ENCODE measurements at regions not wholly inside any gene's neighbourhood (a gene's known extent, or its start where the extent isn't known, plus 50 kb on each side); places are given as distances from the start of the nearest gene placed in this dataset.

DNA sequence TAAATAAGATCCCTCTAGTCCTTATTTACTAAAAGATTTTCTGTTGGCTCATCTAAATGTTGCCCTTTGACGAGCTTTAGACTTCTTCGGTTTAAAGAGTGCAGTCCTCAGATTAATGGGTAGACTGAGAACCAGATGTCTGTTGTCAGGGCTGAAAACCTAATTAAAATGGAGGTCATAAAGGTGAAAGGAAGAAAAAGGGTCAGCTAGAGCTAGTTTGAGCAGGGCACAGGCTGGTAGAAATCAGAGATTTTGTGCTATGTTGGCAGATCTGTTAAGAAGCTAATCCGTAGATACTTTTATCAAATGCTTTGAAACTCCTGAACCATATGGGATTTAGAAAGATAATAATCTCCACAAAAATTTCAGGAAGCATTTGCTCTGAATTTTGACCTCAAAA lies 959.0 kb downstream of the PLA2G4A start:
- Histone ChIP-seq H3K9ac (ENCODE audit: low read depth in 1 of 2, low read length in 2 of 2) (no peak overlapping the region), H3K9me3 (ENCODE audit: control insufficient read depth in 4 of 4, low read length in 3 of 4) (no peaks in the 10 kb centered on the region), H3K27me3 (ENCODE audit: control insufficient read depth in 4 of 4, insufficient read depth in 4 of 4, low read length in 3 of 4) (no peaks in the 10 kb centered on the region), H3K4me1 (ENCODE audit: control insufficient read depth in 4 of 4, insufficient read depth in 4 of 4, low read length in 3 of 4) (no peaks in the 10 kb centered on the region), H3K36me3 (ENCODE audit: control insufficient read depth in 4 of 4, insufficient read depth in 3 of 4, low read depth in 1 of 4, low read length in 3 of 4) (no peaks in the 10 kb centered on the region), H3K27ac (ENCODE audit: low read depth in 1 of 2, low read length in 2 of 2) (no peak overlapping the region), H3K4me3 (ENCODE audit: low read depth in 1 of 3, low read length in 3 of 3) (no peak overlapping the region)
- 72% methylated on average over 3 of the region's 3 CpGs for WGBS
- DNase-seq (ENCODE audit: low spot score): no peak
- TF ChIP-seq ZBTB33 (IDR thresholded peaks at IDR 0.05): no peak
- TF ChIP-seq FOXA1 (IDR thresholded peaks at IDR 0.05): no peak
- TF ChIP-seq JUND (IDR thresholded peaks at IDR 0.05): no peak
- TF ChIP-seq, protein P1, sequence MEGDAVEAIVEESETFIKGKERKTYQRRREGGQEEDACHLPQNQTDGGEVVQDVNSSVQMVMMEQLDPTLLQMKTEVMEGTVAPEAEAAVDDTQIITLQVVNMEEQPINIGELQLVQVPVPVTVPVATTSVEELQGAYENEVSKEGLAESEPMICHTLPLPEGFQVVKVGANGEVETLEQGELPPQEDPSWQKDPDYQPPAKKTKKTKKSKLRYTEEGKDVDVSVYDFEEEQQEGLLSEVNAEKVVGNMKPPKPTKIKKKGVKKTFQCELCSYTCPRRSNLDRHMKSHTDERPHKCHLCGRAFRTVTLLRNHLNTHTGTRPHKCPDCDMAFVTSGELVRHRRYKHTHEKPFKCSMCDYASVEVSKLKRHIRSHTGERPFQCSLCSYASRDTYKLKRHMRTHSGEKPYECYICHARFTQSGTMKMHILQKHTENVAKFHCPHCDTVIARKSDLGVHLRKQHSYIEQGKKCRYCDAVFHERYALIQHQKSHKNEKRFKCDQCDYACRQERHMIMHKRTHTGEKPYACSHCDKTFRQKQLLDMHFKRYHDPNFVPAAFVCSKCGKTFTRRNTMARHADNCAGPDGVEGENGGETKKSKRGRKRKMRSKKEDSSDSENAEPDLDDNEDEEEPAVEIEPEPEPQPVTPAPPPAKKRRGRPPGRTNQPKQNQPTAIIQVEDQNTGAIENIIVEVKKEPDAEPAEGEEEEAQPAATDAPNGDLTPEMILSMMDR (IDR thresholded peaks at IDR 0.05; ENCODE audit: low read depth, low read length, missing input control): no peak
- TF ChIP-seq RXRA (IDR thresholded peaks at IDR 0.05): no peak
- TF ChIP-seq NR2F2 (IDR thresholded peaks at IDR 0.05): no peak
- no peak for TF ChIP-seq RAD21 (IDR thresholded peaks at IDR 0.05)

DNA sequence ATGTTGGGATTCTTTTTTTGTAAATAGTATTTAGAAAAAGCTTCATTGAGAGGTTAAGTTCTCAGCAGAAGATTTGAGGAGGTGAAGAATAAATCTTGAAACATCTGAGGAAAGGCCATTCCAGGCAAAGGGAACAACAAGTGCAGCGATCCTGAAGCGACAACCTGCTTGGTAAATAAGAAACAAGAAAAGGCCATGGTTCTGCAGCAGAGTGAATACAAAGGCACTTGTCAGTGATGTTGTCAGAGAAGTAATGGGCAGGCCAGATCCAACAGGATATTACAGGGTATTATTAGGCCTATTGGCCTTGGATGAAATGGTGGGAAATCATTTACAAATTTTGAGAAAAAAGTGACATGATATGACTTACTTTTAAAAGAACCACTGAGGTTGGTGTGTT lies 960.0 kb downstream of the PLA2G4A start:
- Histone ChIP-seq H3K4me1 (ENCODE audit: control insufficient read depth in 4 of 4, insufficient read depth in 4 of 4, low read length in 3 of 4) (no peaks in the 10 kb centered on the region), H3K9me3 (ENCODE audit: control insufficient read depth in 4 of 4, low read length in 3 of 4) (no peaks in the 10 kb centered on the region), H3K36me3 (ENCODE audit: control insufficient read depth in 4 of 4, insufficient read depth in 3 of 4, low read depth in 1 of 4, low read length in 3 of 4) (no peaks in the 10 kb centered on the region), H3K4me3 (ENCODE audit: low read depth in 1 of 3, low read length in 3 of 3) (no peak overlapping the region), H3K27ac (ENCODE audit: low read depth in 1 of 2, low read length in 2 of 2) (no peak overlapping the region), H3K9ac (ENCODE audit: low read depth in 1 of 2, low read length in 2 of 2) (no peak overlapping the region), H3K27me3 (ENCODE audit: control insufficient read depth in 4 of 4, insufficient read depth in 4 of 4, low read length in 3 of 4) (no peaks in the 10 kb centered on the region)
- DNase-seq (ENCODE audit: low spot score): no peak
- 81% methylated on average over 2 of the region's 2 CpGs for WGBS
- TF ChIP-seq GABPA (IDR thresholded peaks at IDR 0.05 in 1 of 2, conservative IDR thresholded peaks at IDR 0.05 in 1 of 2): no peak
- no peak for TF ChIP-seq FOXA1 (IDR thresholded peaks at IDR 0.05)
- TF ChIP-seq RAD21 (IDR thresholded peaks at IDR 0.05): no peak
- TF ChIP-seq EGR1 (IDR thresholded peaks at IDR 0.05; ENCODE audit: low read depth in 2 of 2): no peak
- TF ChIP-seq YY1 (IDR thresholded peaks at IDR 0.05): no peak
- TF ChIP-seq, protein P2, sequence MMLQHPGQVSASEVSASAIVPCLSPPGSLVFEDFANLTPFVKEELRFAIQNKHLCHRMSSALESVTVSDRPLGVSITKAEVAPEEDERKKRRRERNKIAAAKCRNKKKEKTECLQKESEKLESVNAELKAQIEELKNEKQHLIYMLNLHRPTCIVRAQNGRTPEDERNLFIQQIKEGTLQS (IDR thresholded peaks at IDR 0.05): no peak
- TF ChIP-seq HNF4A (conservative IDR thresholded peaks at IDR 0.05): no peak
- TF ChIP-seq, protein P3, sequence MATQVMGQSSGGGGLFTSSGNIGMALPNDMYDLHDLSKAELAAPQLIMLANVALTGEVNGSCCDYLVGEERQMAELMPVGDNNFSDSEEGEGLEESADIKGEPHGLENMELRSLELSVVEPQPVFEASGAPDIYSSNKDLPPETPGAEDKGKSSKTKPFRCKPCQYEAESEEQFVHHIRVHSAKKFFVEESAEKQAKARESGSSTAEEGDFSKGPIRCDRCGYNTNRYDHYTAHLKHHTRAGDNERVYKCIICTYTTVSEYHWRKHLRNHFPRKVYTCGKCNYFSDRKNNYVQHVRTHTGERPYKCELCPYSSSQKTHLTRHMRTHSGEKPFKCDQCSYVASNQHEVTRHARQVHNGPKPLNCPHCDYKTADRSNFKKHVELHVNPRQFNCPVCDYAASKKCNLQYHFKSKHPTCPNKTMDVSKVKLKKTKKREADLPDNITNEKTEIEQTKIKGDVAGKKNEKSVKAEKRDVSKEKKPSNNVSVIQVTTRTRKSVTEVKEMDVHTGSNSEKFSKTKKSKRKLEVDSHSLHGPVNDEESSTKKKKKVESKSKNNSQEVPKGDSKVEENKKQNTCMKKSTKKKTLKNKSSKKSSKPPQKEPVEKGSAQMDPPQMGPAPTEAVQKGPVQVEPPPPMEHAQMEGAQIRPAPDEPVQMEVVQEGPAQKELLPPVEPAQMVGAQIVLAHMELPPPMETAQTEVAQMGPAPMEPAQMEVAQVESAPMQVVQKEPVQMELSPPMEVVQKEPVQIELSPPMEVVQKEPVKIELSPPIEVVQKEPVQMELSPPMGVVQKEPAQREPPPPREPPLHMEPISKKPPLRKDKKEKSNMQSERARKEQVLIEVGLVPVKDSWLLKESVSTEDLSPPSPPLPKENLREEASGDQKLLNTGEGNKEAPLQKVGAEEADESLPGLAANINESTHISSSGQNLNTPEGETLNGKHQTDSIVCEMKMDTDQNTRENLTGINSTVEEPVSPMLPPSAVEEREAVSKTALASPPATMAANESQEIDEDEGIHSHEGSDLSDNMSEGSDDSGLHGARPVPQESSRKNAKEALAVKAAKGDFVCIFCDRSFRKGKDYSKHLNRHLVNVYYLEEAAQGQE (IDR thresholded peaks at IDR 0.05): no peak
- TF ChIP-seq NR2F2 (IDR thresholded peaks at IDR 0.05): no peak
- TF ChIP-seq ZBTB33 (IDR thresholded peaks at IDR 0.05): no peak

All from liver (tissue), 8 donors.